MCF 10A (cell line): ENCODE measurements at regions not wholly inside any gene's neighbourhood (a gene's known extent, or its start where the extent isn't known, plus 50 kb on each side); places are given as distances from the start of the nearest gene placed in this dataset.

Experiments used
- BruUV-seq: library from RNA; stranded (reverse); fragments of 400-500 nt; replicated peaks from 2 replicates; lab custom pipeline; 2021; lab: Mats Ljungman, UMichigan
- CTCF ChIA-PET: fragments of 300-600 bp; sonication (Branson Sonifier 250); formaldehyde crosslinking; extraction: SDS; loops from one replicate; lab custom pipeline; 2021; ENCODE audit warnings: antibody characterized with exemption, inconsistent platforms; lab: Yijun Ruan, JAX
- POLR2A ChIA-PET: fragments of 300-600, 350-650 bp; sonication (Branson Sonifier 250); formaldehyde crosslinking; extraction: SDS; loops from one replicate; lab custom pipeline; 2020; ENCODE audit warnings: antibody characterized with exemption, inconsistent platforms; lab: Yijun Ruan, JAX
- DNase-seq: peaks from one replicate; pipeline ENCODE4 v3.0.0-alpha.2; 2018; ENCODE audit not compliant: unreplicated experiment
- H3K27ac Mint-ChIP-seq: one replicate; pipeline ENCODE4 v1.8.0; 2022; ENCODE audit warnings: mild to moderate bottlenecking, low read depth, mixed read lengths; ENCODE audit not compliant: unreplicated experiment
- H3K27me3 Mint-ChIP-seq: one replicate; pipeline ENCODE4 v1.8.0; 2022; ENCODE audit warnings: mixed read lengths; ENCODE audit not compliant: insufficient read depth, unreplicated experiment
- H3K36me3 Mint-ChIP-seq: one replicate; pipeline ENCODE4 v1.8.0; 2022; ENCODE audit warnings: mild to moderate bottlenecking, moderate library complexity, mixed read lengths; ENCODE audit not compliant: insufficient read depth, unreplicated experiment
- H3K4me1 Mint-ChIP-seq: one replicate; pipeline ENCODE4 v1.8.0; 2022; ENCODE audit warnings: mixed read lengths; ENCODE audit not compliant: insufficient read depth, unreplicated experiment
- H3K4me3 Mint-ChIP-seq: one replicate; pipeline ENCODE4 v1.8.0; 2022; ENCODE audit warnings: mild to moderate bottlenecking, moderate library complexity, mixed read lengths; ENCODE audit not compliant: unreplicated experiment
- H3K9me3 Mint-ChIP-seq: one replicate; pipeline ENCODE4 v1.8.0; 2022; ENCODE audit warnings: mixed read lengths; ENCODE audit not compliant: unreplicated experiment
- CTCF ChIP-seq: fragments of 200-600 bp; IDR thresholded peaks from one replicate; pipeline ENCODE4 v1.8.0; 2022; ENCODE audit warnings: antibody characterized with exemption, mild to moderate bottlenecking; ENCODE audit not compliant: unreplicated experiment
- intact Hi-C: fragments of 100-400 bp; cut with micrococcal nuclease; formaldehyde crosslinking; loops from 2 replicates; pipeline ENCODE4 v1.14.1; 2022

GRCh38 chr2:198339116-198339515, 534.7 kb downstream of the PLCL1 start:
- ChIA-PET CTCF (no interaction called here), POLR2A (no interaction called here)
- no peaks in the 10 kb centered on the region for H3K9me3 Mint-ChIP-seq
- DNase-seq: no peak
- H3K27me3 Mint-ChIP-seq: peaks cover 77% of the 10 kb centered on the region
- H3K36me3 Mint-ChIP-seq: no peaks in the 10 kb centered on the region
- no peak overlapping the region for H3K27ac Mint-ChIP-seq
- no TSS peak for BruUV-seq
- H3K4me3 Mint-ChIP-seq: no peak overlapping the region
- TF ChIP-seq CTCF: no peak
- intact Hi-C loops: no loop called here
- no peaks in the 10 kb centered on the region for H3K4me1 Mint-ChIP-seq

DNA sequence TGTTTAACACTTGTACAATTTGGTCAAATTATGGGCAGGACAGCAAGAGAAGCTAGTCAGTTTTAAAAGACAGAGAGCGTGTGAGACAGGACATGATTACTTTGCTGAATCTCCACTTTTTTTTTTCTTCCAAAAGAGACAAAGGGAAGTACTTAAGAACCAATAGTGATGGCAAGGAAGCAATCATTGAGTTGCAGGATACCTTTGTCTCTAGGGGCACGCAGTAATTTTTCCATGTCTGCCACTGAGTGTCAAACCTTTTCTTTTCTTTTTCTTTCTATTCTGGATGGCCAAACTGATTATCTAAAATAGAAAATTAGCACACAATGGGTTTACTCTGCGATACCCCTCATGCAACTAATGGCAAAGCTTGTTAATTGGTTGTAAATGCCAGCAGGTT, 533.0 kb downstream of the PLCL1 start:
- no TSS peak for BruUV-seq
- intact Hi-C loops: no loop called here
- TF ChIP-seq CTCF: no peak
- H3K27me3 Mint-ChIP-seq: peaks cover 80% of the 10 kb centered on the region
- no peak overlapping the region for H3K4me3 Mint-ChIP-seq
- H3K27ac Mint-ChIP-seq: no peak overlapping the region
- H3K4me1 Mint-ChIP-seq: no peaks in the 10 kb centered on the region
- no peaks in the 10 kb centered on the region for H3K9me3 Mint-ChIP-seq
- POLR2A ChIA-PET: no interaction called here
- CTCF ChIA-PET: interaction anchor here (0.6 to 1.9 kb wide), 4 partner anchors 23 to 1407 kb away, joined by 3 to 10 read pairs (median 4); no protein-coding TSS in a partner anchor
- DNase-seq: no peak
- H3K36me3 Mint-ChIP-seq: no peaks in the 10 kb centered on the region

- ChIA-PET POLR2A (no interaction called here), CTCF (interaction anchor here (1.1 kb wide), 1 partner anchor 1135 kb away, joined by 3 read pairs; no protein-coding TSS in a partner anchor)
- no TSS peak for BruUV-seq
- H3K27ac Mint-ChIP-seq: no peak overlapping the region
- H3K27me3 Mint-ChIP-seq: peaks cover 83% of the 10 kb centered on the region
- intact Hi-C loops: no loop called here
- H3K36me3 Mint-ChIP-seq: no peaks in the 10 kb centered on the region
- H3K4me1 Mint-ChIP-seq: no peaks in the 10 kb centered on the region
- no peak for DNase-seq
- TF ChIP-seq CTCF: no peak
- H3K9me3 Mint-ChIP-seq: no peaks in the 10 kb centered on the region
- no peak overlapping the region for H3K4me3 Mint-ChIP-seq
Measured at GRCh38 chr2:198328454-198328853, 524.1 kb downstream of the PLCL1 start.

DNA sequence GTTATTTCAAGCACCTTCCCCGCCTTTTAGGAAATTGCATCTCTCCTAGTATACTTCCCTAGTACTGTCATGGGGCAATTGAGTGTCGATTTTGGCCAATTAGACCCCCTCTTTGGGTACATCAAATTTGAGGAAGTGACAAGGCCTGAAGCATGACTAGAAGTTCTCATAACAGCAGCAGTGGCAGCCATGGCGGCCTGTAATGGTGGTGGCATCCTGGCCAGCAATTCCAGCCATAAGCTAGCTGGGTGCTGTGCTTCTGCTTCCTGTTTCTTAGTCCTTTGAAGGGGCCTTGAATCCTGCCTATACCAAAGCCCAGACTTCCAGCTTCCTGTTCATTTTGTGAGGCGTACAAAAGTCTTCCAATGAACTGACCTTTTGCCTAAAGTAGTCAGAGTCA, 523.1 kb downstream of the PLCL1 start:
- Mint-ChIP-seq H3K9me3 (no peaks in the 10 kb centered on the region), H3K27ac (no peak overlapping the region), H3K4me3 (no peak overlapping the region), H3K36me3 (no peaks in the 10 kb centered on the region), H3K27me3 (peaks cover 83% of the 10 kb centered on the region), H3K4me1 (no peaks in the 10 kb centered on the region)
- TF ChIP-seq CTCF: no peak
- BruUV-seq: no TSS peak
- ChIA-PET POLR2A (no interaction called here), CTCF (no interaction called here)
- intact Hi-C loops: no loop called here
- no peak for DNase-seq
